Neutrophil (primary cell): ENCODE measurements at regions not wholly inside any gene's neighbourhood (a gene's known extent, or its start where the extent isn't known, plus 50 kb on each side); places are given as distances from the start of the nearest gene placed in this dataset.

Experiments used
- H3K27ac ChIP-seq: fragments of 200-600 bp; sonication (generic); 2 replicates; pipeline ENCODE4 v1.5.1; 2016; ENCODE audit warnings: mild to moderate bottlenecking, moderate library complexity
- H3K27me3 ChIP-seq: fragments of 200-600 bp; sonication (generic); 2 replicates; pipeline ENCODE4 v1.6.0; 2016; ENCODE audit warnings: mild to moderate bottlenecking
- H3K36me3 ChIP-seq: fragments of 200-600 bp; sonication (generic); 2 replicates; pipeline ENCODE4 v1.5.1; 2017
- H3K4me1 ChIP-seq, 2 experiments: fragments of 200-600 bp in 1 of 2; sonication (generic) in 1 of 2; 1 replicate in 1 of 2; 2 replicates in 1 of 2; pipeline versions ENCODE4 v1.5.1 to v1.6.1; 2013 to 2016; ENCODE audit warnings: low read depth in 1 of 2, low read length in 1 of 2, mild to moderate bottlenecking in 1 of 2, moderate library complexity in 1 of 2; ENCODE audit not compliant: control insufficient read depth in 1 of 2, insufficient read depth in 1 of 2
- H3K4me3 ChIP-seq, 2 experiments: fragments of 200-600 bp in 1 of 2; sonication (generic) in 1 of 2; 1 replicate in 1 of 2; 2 replicates in 1 of 2; pipeline ENCODE4 v1.5.1; 2013 to 2016; ENCODE audit warnings: low read depth in 1 of 2, low read length in 1 of 2, mild to moderate bottlenecking in 1 of 2, moderate library complexity in 1 of 2
- H3K9me3 ChIP-seq: fragments of 200-600 bp; sonication (generic); 2 replicates; pipeline ENCODE4 v1.5.1; 2016
- CTCF ChIP-seq: fragments of 200-600 bp; sonication (generic); IDR thresholded peaks from 2 replicates; pipeline ENCODE4 v1.5.1; 2016; ENCODE audit warnings: antibody characterized with exemption

GRCh38 chr10:124223711-124224085, 130.3 kb upstream of the CHST15 start:
- no peaks in the 10 kb centered on the region for H3K36me3 ChIP-seq
- TF ChIP-seq CTCF, result no peak
- H3K9me3 ChIP-seq, result no peaks in the 10 kb centered on the region

GRCh38 chr10:124222988-124223710, 129.8 kb upstream of the CHST15 start:
- Histone ChIP-seq H3K27me3 (peaks cover 42% of the 10 kb centered on the region), H3K9me3 (no peaks in the 10 kb centered on the region), H3K27ac (no peak overlapping the region), H3K36me3 (no peaks in the 10 kb centered on the region), H3K4me1 (no peaks in the 10 kb centered on the region), H3K4me3 (no peak overlapping the region)
- no peak for TF ChIP-seq CTCF

More at GRCh38 chr10:124223711-124224085, 130.3 kb upstream of the CHST15 start:
- Histone ChIP-seq H3K4me1 (no peaks in the 10 kb centered on the region), H3K27ac (no peak overlapping the region), H3K4me3 (no peak overlapping the region), H3K27me3 (peaks cover 42% of the 10 kb centered on the region)

- no peak overlapping the region for H3K4me3 ChIP-seq
- H3K27me3 ChIP-seq, result peaks cover 42% of the 10 kb centered on the region
- no peak for TF ChIP-seq CTCF
- H3K9me3 ChIP-seq, result no peaks in the 10 kb centered on the region
- H3K27ac ChIP-seq, result no peak overlapping the region
- H3K4me1 ChIP-seq, result peaks cover 0 to 4% of the 10 kb centered on the region in 2 experiments
- no peaks in the 10 kb centered on the region for H3K36me3 ChIP-seq
These were observed 129.1 kb upstream of the CHST15 start for GRCh38 chr10:124222318-124222987.

GRCh38 chr10:124221356-124222317, 128.2 kb upstream of the CHST15 start:
- no peaks in the 10 kb centered on the region for H3K36me3 ChIP-seq
- TF ChIP-seq CTCF, result no peak
- peaks cover 47% of the 10 kb centered on the region for H3K27me3 ChIP-seq
- peaks cover 0 to 10% of the 10 kb centered on the region in 2 experiments for H3K4me1 ChIP-seq
- no peak overlapping the region for H3K4me3 ChIP-seq
- H3K27ac ChIP-seq, result no peak overlapping the region
- no peaks in the 10 kb centered on the region for H3K9me3 ChIP-seq

GRCh38 chr10:124220971-124221355, 127.6 kb upstream of the CHST15 start:
- Histone ChIP-seq H3K27me3 (peaks cover 47% of the 10 kb centered on the region), H3K9me3 (no peaks in the 10 kb centered on the region), H3K4me3 (no peak overlapping the region), H3K36me3 (no peaks in the 10 kb centered on the region), H3K4me1 (peaks cover 0 to 11% of the 10 kb centered on the region in 2 experiments), H3K27ac (no peak overlapping the region)
- no peak for TF ChIP-seq CTCF
